ENCODE measurements at regions not wholly inside any gene's neighbourhood (a gene's known extent, or its start where the extent isn't known, plus 50 kb on each side); places are given as distances from the start of the nearest gene placed in this dataset.
"Not testable (repeated sequence)": the region's sequence is repeated elsewhere in the genome, so short reads cannot be mapped to it uniquely, and the experiment has no call there.

DNA sequence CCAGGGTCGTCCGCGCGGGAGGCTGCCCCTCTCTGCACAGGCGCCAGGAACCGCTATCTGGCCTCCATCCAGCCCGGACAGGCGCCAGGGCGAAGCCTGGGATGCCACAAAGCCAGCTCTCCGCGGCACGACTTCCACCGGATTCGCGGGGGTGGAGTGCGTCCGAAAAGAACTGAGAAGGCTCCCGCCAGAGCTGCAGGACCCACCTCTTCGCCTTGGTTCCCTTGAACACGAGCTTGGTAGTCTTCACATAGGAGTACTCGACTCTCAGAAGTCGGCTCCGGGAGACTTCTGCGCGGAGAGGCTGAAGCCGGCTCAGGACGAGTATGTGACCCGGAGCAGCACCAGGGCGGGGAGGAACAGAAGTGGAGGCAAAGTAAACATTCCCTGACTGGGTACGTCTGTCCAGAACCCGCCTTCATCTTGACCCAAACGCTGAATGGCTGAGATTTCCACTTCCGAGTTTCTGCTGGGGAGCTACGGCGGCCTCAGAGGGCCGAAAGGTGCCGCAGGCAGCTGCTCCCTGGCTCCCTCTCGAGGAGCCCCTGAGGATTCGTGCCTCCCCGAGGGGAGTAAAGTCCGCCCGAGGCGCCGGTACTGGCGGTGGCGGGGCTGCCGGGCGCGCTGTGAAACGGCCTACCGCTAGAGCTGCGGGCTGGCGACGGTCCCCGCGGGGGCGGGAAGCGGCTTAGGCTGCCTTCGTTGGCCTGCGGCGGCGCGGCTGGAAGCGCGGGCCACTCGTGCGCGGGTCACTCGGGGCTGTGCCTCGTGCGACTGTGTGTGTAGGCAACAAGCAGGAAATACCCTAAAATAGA is 2654.9 kb upstream of the DEFB115 start:
- peak overlapping the region; percentile 49 to 57 (median 54) for H3K4me3 ChIP-seq
- 4 to 22% (median 7%) methylated on average over 24 to 71 of the region's 71 CpGs for WGBS, 4 donors
- H3K9me3 ChIP-seq (replicated peaks in 1 of 3) = not testable (repeated sequence)

DNA sequence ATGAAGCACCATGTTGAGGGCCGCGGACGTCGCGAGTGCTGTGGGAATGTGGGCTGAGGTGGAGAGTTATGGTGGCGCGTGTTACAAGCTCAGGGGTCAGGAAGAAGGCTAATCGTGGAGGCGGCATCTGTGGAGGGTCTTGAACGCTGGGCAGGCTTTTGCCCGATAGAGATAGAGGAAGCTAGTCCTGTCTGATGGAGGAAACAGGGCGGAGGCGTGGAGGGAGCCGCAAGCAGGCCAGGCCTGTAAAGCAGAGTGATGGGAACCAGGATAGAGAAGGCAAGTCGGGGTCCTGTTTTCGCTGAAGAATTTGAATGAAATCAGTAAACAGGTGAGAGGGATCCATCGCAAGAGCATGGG is 2654.3 kb upstream of the DEFB115 start:
- DNase-seq; H3K36me3 ChIP-seq (replicated peaks in 1 of 2); H3K4me1 ChIP-seq (replicated peaks in 1 of 2); H3K9me3 ChIP-seq (replicated peaks in 1 of 3); intact Hi-C loops (cut with DNase I); H3K27me3 ChIP-seq: not testable (repeated sequence)
- peak overlapping the region in 3 of 5 donors; percentile 30 to 71 (median 55) for H3K27ac ChIP-seq
- H3K4me3 ChIP-seq = peak overlapping the region in 2 of 4 donors; percentile 56 to 57
- WGBS, 4 donors = 66 to 78% (median 69%) methylated on average over 16 to 17 of the region's 17 CpGs

More for the DNA sequence above, 2654.9 kb upstream of the DEFB115 start:
- intact Hi-C loops (cut with DNase I); H3K27me3 ChIP-seq; H3K36me3 ChIP-seq (replicated peaks in 1 of 2); H3K4me1 ChIP-seq (replicated peaks in 1 of 2): not testable (repeated sequence)
- TF ChIP-seq, protein P1, sequence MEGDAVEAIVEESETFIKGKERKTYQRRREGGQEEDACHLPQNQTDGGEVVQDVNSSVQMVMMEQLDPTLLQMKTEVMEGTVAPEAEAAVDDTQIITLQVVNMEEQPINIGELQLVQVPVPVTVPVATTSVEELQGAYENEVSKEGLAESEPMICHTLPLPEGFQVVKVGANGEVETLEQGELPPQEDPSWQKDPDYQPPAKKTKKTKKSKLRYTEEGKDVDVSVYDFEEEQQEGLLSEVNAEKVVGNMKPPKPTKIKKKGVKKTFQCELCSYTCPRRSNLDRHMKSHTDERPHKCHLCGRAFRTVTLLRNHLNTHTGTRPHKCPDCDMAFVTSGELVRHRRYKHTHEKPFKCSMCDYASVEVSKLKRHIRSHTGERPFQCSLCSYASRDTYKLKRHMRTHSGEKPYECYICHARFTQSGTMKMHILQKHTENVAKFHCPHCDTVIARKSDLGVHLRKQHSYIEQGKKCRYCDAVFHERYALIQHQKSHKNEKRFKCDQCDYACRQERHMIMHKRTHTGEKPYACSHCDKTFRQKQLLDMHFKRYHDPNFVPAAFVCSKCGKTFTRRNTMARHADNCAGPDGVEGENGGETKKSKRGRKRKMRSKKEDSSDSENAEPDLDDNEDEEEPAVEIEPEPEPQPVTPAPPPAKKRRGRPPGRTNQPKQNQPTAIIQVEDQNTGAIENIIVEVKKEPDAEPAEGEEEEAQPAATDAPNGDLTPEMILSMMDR (IDR thresholded peaks at IDR 0.05) = peak; percentile 38 to 64 (median 51)
- TF ChIP-seq POLR2A (IDR thresholded peaks at IDR 0.05) = peak in 1 of 2 donors; percentile 69
- DNase-seq = peak; percentile 71 to 95 (median 90)
- H3K27ac ChIP-seq = peak overlapping the region in 4 of 5 donors; percentile 30 to 71 (median 52)

DNA sequence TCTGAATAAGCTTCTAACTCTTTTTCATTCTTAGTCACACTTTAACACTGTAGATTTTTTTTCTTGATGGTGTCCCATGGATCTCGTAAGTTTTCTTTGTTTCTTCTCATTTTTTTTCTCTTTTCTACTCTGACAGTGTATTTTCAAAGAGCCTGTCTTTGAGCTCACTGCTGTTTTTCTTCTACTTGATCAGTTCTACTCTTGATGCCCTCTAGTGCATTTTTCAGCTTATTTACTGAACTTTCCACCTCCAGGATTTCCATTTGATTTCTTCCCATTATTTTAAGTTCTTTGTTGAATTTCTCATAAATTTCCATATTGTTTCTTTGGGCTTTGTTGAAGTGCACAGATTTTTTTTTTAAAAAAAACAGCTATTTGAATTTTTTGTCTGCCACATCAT is 2641.1 kb upstream of the DEFB115 start:
- intact Hi-C loops (cut with DNase I) = no loop called here
- TF ChIP-seq POLR2A (IDR thresholded peaks at IDR 0.05) = no peak
- TF ChIP-seq, protein P1 (IDR thresholded peaks at IDR 0.05) = no peak
- no peaks in the 10 kb centered on the region for H3K36me3 ChIP-seq (replicated peaks in 1 of 2)
- H3K4me1 ChIP-seq (replicated peaks in 1 of 2) = no peaks in the 10 kb centered on the region
- H3K27me3 ChIP-seq = no peaks in the 10 kb centered on the region
- no peak for DNase-seq
- no peak overlapping the region for H3K4me3 ChIP-seq
- peaks cover 4 to 20% (median 5%) of the 10 kb centered on the region in 3 donors for H3K9me3 ChIP-seq (replicated peaks in 1 of 3)
- no peak overlapping the region for H3K27ac ChIP-seq
- 35 to 43% (median 41%) methylated on average over 1 of the region's 1 CpG for WGBS, 4 donors

DNA sequence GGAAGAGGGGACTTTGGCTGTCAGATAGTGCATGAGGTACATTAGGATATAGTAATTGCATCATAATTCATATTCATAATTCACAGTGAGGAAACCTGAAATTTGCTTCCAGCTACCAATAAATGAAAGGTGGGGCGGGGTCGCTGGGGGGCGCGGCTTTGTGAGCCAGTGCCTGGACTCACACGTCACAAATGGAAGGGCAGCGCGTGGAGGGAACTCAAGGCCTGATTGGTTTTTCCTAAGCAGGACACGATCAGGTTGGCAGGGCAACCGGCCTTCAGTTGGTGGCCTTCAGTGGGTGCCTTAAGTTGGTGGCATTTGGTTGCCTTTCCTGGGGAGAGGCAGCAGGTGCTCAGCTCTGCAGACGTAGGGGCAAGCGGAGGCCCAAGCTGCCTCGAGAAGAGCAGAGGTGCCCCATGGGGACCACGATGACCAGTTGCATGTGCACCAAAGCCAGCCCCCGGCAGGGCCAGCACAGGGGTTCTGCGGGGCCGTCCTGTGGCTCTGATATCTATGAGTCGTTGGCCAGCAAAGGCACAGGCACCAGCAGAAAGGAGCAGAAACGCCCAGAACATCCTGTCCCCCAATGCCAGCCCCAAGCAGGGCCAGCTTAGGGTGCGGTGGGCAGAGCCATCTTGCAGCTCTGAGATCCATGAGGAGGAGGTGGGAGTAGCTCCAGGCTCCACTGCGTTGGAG is 2637.4 kb upstream of the DEFB115 start:
- H3K9me3 ChIP-seq (replicated peaks in 1 of 3); H3K27me3 ChIP-seq; H3K4me3 ChIP-seq; H3K27ac ChIP-seq; DNase-seq; intact Hi-C loops (cut with DNase I); H3K36me3 ChIP-seq (replicated peaks in 1 of 2); H3K4me1 ChIP-seq (replicated peaks in 1 of 2): not testable (repeated sequence)
- WGBS, 4 donors = 68 to 75% (median 72%) methylated on average over 13 to 20 of the region's 20 CpGs

DNA sequence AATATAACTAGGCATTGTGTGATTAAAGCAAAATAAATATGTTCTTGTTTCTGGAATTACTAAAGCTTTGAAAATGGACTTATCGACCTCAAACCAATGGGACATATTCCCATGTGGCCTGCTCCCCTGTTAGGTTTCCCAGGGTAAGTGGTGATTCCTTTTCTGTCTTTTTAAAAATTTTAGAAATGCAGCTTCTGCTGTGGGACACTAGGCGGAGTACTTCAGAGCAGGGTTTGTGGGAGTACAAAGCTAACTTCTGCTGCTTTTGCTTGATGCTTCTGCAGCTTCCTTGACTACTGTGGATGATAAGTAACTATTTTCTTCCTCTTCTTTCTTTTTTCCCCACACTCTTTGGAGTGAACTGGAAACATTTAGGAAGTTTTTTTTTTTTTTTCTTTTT is 2632.4 kb upstream of the DEFB115 start:
- DNase-seq; H3K36me3 ChIP-seq (replicated peaks in 1 of 2); intact Hi-C loops (cut with DNase I); H3K9me3 ChIP-seq (replicated peaks in 1 of 3); H3K4me1 ChIP-seq (replicated peaks in 1 of 2); H3K4me3 ChIP-seq; H3K27ac ChIP-seq; H3K27me3 ChIP-seq: not testable (repeated sequence)
- WGBS, 4 donors = 37 to 50% (median 39%) methylated on average over 2 of the region's 2 CpGs

DNA sequence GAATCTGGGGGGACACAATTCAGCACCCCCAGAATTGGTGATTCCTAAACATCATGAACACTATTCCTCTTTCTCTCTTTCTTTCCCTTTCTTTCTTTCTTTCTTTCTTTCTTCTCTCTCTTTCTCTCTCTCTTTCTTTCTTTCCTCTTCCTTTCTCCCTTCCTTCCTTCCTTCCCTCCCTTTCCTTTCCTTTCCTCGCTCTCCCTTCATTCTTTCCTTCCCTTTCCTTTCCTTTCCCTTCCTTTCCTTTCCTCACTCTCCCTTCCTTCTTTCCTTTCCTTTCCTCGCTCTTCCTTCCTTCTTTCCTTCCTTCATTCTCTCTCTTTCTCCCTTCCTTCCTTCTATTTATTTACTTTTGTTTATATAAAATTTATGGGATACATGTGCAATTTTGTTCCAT is 2616.6 kb upstream of the DEFB115 start:
- H3K36me3 ChIP-seq (replicated peaks in 1 of 2); H3K4me3 ChIP-seq; H3K27ac ChIP-seq; H3K4me1 ChIP-seq (replicated peaks in 1 of 2); H3K9me3 ChIP-seq (replicated peaks in 1 of 3); H3K27me3 ChIP-seq; intact Hi-C loops (cut with DNase I); DNase-seq: not testable (repeated sequence)
- 48 to 56% (median 51%) methylated on average over 2 of the region's 2 CpGs for WGBS, 4 donors

All from adrenal gland (tissue), 9 donors.